Upper lobe of left lung (tissue), 6 donors: ENCODE measurements at regions not wholly inside any gene's neighbourhood (a gene's known extent, or its start where the extent isn't known, plus 50 kb on each side); places are given as distances from the start of the nearest gene placed in this dataset.

Source experiments
- ATAC-seq, 2 donors: fragments of 200-7000 bp; cut with Tn5 transposase; one replicate each; pipeline ENCODE4 v1.9.1; 2022; ENCODE audit warnings: mild to moderate bottlenecking in 2 of 2, moderate library complexity in 2 of 2; ENCODE audit not compliant: low FRiP score in 2 of 2
- DNase-seq, 2 donors: peaks; one replicate each; pipeline ENCODE4 v3.0.0-alpha.2; 2019 to 2020
- H3K27ac ChIP-seq, 4 donors: fragments of 200-600 bp; sonication (generic); one replicate each; pipeline ENCODE4 v1.5.1; 2016 to 2019
- H3K27me3 ChIP-seq, 4 donors: fragments of 200-600 bp; sonication (generic); one replicate each; pipeline ENCODE4 v1.5.1; 2017 to 2019
- H3K36me3 ChIP-seq, 4 donors: fragments of 200-600 bp; sonication (generic); one replicate each; pipeline ENCODE4 v1.5.1; 2016 to 2019
- H3K4me1 ChIP-seq, 4 donors: fragments of 200-600 bp; sonication (generic); one replicate each; pipeline ENCODE4 v1.5.1; 2018 to 2019
- H3K4me3 ChIP-seq, 4 donors: fragments of 200-600 bp; sonication (generic); one replicate each; pipeline ENCODE4 v1.5.1; 2017 to 2019; ENCODE audit warnings: mild to moderate bottlenecking in 2 of 4, moderate library complexity in 1 of 4
- H3K9me3 ChIP-seq, 4 donors: fragments of 200-600 bp; sonication (generic); one replicate each; pipeline ENCODE4 v1.5.1; 2018 to 2019
- CTCF ChIP-seq, 6 experiments: fragments of 450-650 bp in 4 of 6; fragments of 200-600 bp in 2 of 6; sonication (generic) in 2 of 6; IDR thresholded peaks; one replicate each; pipeline ENCODE4 v1.5.1; 2016 to 2019; ENCODE audit warnings: antibody characterized with exemption in 6 of 6
- EP300 ChIP-seq, 4 donors: sonication (generic); formaldehyde crosslinking; IDR thresholded peaks; one replicate each; pipeline ENCODE4 v1.5.1; 2017; ENCODE audit warnings: antibody characterized with exemption in 4 of 4, control low read depth in 2 of 4
- POLR2A ChIP-seq, 4 donors: fragments of 450-650 bp; IDR thresholded peaks; one replicate each; pipeline ENCODE4 v1.5.1; 2016 to 2017; ENCODE audit warnings: antibody characterized with exemption in 4 of 4, mild to moderate bottlenecking in 2 of 4
- POLR2AphosphoS5 ChIP-seq, 2 donors: sonication (generic); formaldehyde crosslinking; IDR thresholded peaks; one replicate each; pipeline ENCODE4 v1.5.1; 2017; ENCODE audit warnings: antibody characterized with exemption in 2 of 2
- WGBS, 2 donors: methylation state at CpG; one replicate each; pipeline ENCODE4 v1.1.5; 2017 to 2018; 5-methylcytosine and 5-hydroxymethylcytosine counted together
- donor health status: DM: no; HTN: no; CAD: no; lungs with moderate emphysema.
- donor health status: DM: no; HTN: yes; CAD: no; lungs with severe emphysema.

- no peak overlapping the region for H3K4me3 ChIP-seq
- ATAC-seq = no peak
- no peak for TF ChIP-seq POLR2A (IDR thresholded peaks at IDR 0.05)
- no peak for TF ChIP-seq EP300 (IDR thresholded peaks at IDR 0.05)
- TF ChIP-seq POLR2AphosphoS5 (IDR thresholded peaks at IDR 0.05) = no peak
- no peaks in the 10 kb centered on the region for H3K36me3 ChIP-seq
- no peaks in the 10 kb centered on the region for H3K9me3 ChIP-seq
- WGBS, 2 donors = 79 to 82% methylated on average over 5 of the region's 5 CpGs
- no peak overlapping the region for H3K27ac ChIP-seq
- H3K4me1 ChIP-seq = peaks cover 0 to 6% (median 0%) of the 10 kb centered on the region in 4 donors
- no peaks in the 10 kb centered on the region for H3K27me3 ChIP-seq
- no peak for DNase-seq
Observed at GRCh38 chr18:77654302-77654701, 404.7 kb downstream of the GALR1 start.

GRCh38 chr18:77657651-77658298 lies 408.1 kb downstream of the GALR1 start:
- no peaks in the 10 kb centered on the region for H3K4me1 ChIP-seq
- H3K27ac ChIP-seq = no peak overlapping the region
- no peaks in the 10 kb centered on the region for H3K36me3 ChIP-seq
- 82 to 89% methylated on average over 14 to 31 of the region's 31 CpGs for WGBS, 2 donors
- no peaks in the 10 kb centered on the region for H3K9me3 ChIP-seq
- ATAC-seq (no peak), DNase-seq (peak in 1 of 2 donors; percentile 63)
- H3K27me3 ChIP-seq = no peaks in the 10 kb centered on the region
- TF ChIP-seq POLR2AphosphoS5 (IDR thresholded peaks at IDR 0.05) = no peak
- no peak for TF ChIP-seq EP300 (IDR thresholded peaks at IDR 0.05)
- TF ChIP-seq CTCF (IDR thresholded peaks at IDR 0.05) = no peak
- TF ChIP-seq POLR2A (IDR thresholded peaks at IDR 0.05) = no peak
- no peak overlapping the region for H3K4me3 ChIP-seq

- Histone ChIP-seq H3K27ac (no peak overlapping the region), H3K9me3 (no peaks in the 10 kb centered on the region), H3K4me1 (no peaks in the 10 kb centered on the region), H3K4me3 (no peak overlapping the region), H3K27me3 (no peaks in the 10 kb centered on the region), H3K36me3 (no peaks in the 10 kb centered on the region)
- ATAC-seq (no peak), DNase-seq (no peak)
- TF ChIP-seq EP300 (IDR thresholded peaks at IDR 0.05) (no peak), POLR2AphosphoS5 (IDR thresholded peaks at IDR 0.05) (no peak), POLR2A (IDR thresholded peaks at IDR 0.05) (no peak), CTCF (IDR thresholded peaks at IDR 0.05) (no peak)
- 40 to 61% methylated on average over 5 to 7 of the region's 7 CpGs for WGBS, 2 donors
Observed at GRCh38 chr18:77658299-77658662, 408.6 kb downstream of the GALR1 start.

- TF ChIP-seq POLR2AphosphoS5 (IDR thresholded peaks at IDR 0.05) = no peak
- no peak for TF ChIP-seq EP300 (IDR thresholded peaks at IDR 0.05)
- TF ChIP-seq CTCF (IDR thresholded peaks at IDR 0.05) = no peak
- TF ChIP-seq POLR2A (IDR thresholded peaks at IDR 0.05) = no peak
Observed at GRCh38 chr18:77658751-77659448, 409.3 kb downstream of the GALR1 start.

GRCh38 chr18:77666613-77667012 lies 417.0 kb downstream of the GALR1 start:
- DNase-seq = no peak
- no peak for TF ChIP-seq CTCF (IDR thresholded peaks at IDR 0.05)
- TF ChIP-seq POLR2A (IDR thresholded peaks at IDR 0.05) = no peak
- no peak for TF ChIP-seq POLR2AphosphoS5 (IDR thresholded peaks at IDR 0.05)
- no peak for TF ChIP-seq EP300 (IDR thresholded peaks at IDR 0.05)
- H3K27me3 ChIP-seq = no peaks in the 10 kb centered on the region
- H3K36me3 ChIP-seq = no peaks in the 10 kb centered on the region
- no peaks in the 10 kb centered on the region for H3K9me3 ChIP-seq
- H3K4me3 ChIP-seq = no peak overlapping the region
- H3K4me1 ChIP-seq = peaks cover 0 to 9% (median 0%) of the 10 kb centered on the region in 4 donors
- H3K27ac ChIP-seq = no peak overlapping the region
- peak in 1 of 2 donors; percentile 75 for ATAC-seq
- WGBS, 2 donors = 90 to 92% methylated on average over 3 of the region's 3 CpGs

More at GRCh38 chr18:77658751-77659448, 409.3 kb downstream of the GALR1 start:
- H3K36me3 ChIP-seq = no peaks in the 10 kb centered on the region
- no peaks in the 10 kb centered on the region for H3K27me3 ChIP-seq
- H3K4me3 ChIP-seq = no peak overlapping the region
- DNase-seq = no peak
- H3K4me1 ChIP-seq = no peaks in the 10 kb centered on the region
- WGBS, 2 donors = 76 to 77% methylated on average over 5 of the region's 5 CpGs
- H3K27ac ChIP-seq = no peak overlapping the region
- no peaks in the 10 kb centered on the region for H3K9me3 ChIP-seq
- peak in 1 of 2 donors; percentile 87 for ATAC-seq
